GM12864 (cell line): ENCODE measurements at regions not wholly inside any gene's neighbourhood (a gene's known extent, or its start where the extent isn't known, plus 50 kb on each side); places are given as distances from the start of the nearest gene placed in this dataset.

ENCODE experiments used
- DNase-seq: peaks from one replicate; pipeline ENCODE4 v3.0.0-alpha.2; 2011; ENCODE audit warnings: low read depth
- H3K4me3 ChIP-seq: 2 replicates; pipeline ENCODE4 v1.5.1; 2011; ENCODE audit warnings: mild to moderate bottlenecking, low read depth, low read length, control low read depth
- TF ChIP-seq, protein P1 (sequence below): IDR thresholded peaks from 2 replicates; pipeline ENCODE4 v1.5.1; 2011; ENCODE audit warnings: low read depth, mild to moderate bottlenecking, moderate library complexity, low read length, control low read depth, inconsistent platforms; ENCODE audit errors: missing control alignments

DNA sequence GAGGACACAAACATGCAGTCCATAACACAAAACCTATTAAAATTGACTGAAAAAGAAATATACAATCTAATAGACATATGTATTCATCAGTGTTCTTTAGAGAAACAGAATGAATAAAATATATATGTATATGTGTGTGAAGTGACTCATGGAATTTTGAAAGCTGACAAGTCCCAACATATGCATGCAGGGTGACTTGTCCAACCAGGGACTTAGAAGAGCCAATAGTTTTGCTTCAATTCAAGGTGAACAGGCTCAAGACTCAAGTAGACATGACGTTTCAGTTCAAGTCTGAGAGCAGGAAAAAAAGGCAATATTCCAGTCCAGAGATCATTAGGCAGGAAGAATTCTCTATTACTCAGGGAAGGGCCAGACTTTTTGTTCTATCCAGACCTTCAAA, 271.2 kb upstream of the SETBP1 start:
- TF ChIP-seq, protein P1, sequence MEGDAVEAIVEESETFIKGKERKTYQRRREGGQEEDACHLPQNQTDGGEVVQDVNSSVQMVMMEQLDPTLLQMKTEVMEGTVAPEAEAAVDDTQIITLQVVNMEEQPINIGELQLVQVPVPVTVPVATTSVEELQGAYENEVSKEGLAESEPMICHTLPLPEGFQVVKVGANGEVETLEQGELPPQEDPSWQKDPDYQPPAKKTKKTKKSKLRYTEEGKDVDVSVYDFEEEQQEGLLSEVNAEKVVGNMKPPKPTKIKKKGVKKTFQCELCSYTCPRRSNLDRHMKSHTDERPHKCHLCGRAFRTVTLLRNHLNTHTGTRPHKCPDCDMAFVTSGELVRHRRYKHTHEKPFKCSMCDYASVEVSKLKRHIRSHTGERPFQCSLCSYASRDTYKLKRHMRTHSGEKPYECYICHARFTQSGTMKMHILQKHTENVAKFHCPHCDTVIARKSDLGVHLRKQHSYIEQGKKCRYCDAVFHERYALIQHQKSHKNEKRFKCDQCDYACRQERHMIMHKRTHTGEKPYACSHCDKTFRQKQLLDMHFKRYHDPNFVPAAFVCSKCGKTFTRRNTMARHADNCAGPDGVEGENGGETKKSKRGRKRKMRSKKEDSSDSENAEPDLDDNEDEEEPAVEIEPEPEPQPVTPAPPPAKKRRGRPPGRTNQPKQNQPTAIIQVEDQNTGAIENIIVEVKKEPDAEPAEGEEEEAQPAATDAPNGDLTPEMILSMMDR: no peak
- no peak for DNase-seq
- no peak overlapping the region for H3K4me3 ChIP-seq

DNA sequence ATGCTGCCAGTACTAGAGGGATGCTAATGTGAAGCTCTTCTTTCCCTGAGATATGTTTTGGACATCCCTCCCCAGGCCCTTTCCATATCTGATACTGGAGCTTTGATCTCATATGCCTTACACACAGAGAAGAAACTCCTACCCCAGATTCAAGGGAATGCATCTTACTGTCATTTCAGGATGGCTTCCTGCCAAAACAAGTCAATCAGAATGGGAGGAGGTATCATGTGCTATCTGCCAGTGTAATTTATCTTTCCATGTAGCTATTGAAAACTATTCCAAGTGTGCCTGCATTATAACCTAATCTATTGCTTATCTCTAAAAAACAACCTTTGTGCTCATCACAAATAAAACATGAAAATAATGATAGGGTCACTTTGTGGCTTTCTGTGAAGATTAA, 269.9 kb upstream of the SETBP1 start:
- DNase-seq: no peak
- H3K4me3 ChIP-seq: no peak overlapping the region
- TF ChIP-seq, protein P1: no peak

DNA sequence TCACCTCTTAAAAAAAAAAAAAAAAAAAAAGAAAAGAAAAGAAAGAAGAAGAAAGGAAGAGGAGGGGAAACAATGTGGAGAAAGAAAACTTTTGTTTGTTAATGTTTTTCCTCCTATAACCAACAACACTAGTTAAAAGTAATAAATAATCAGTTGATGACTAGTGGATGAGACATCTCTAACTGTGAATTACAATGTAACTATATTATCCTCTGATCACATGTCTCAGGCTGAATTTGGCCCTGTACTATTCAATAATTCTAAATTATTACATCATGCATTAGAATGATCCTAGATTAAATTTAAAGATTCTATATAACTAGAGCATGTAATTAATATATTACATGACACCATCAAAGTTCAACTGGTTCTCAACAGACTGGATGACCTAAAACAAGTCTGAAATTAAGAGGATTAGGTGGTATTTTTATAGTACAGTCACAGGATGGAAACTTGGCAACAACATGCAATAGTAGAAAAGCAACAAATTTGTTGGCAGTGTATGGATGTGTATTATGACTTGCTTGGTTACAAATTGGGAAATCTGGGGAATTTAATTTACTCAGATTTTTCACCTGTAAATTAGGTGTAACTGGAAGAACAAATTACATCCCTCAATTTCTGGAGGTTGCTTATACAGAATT, 269.3 kb upstream of the SETBP1 start:
- TF ChIP-seq, protein P1: no peak
- DNase-seq: no peak
- no peak overlapping the region for H3K4me3 ChIP-seq

DNA sequence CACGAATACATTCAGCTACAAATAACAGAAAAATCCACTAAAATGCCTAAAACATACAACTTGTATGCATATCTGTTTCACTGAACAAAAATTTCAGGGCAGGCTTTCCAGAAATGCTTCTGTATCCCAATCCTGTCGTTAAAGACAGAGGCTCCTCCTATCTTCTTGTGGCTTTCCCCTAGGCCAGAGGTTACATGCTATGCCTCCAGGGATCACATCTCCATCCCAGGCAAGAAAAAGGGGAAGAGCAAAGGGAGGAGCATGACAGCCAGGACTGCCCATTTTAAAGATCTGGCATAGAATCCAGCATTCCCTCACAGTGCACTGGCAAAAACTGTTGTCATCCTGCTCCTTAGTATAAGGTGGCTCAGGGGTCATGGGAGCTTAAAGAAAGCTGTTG, 268.7 kb upstream of the SETBP1 start:
- DNase-seq: no peak
- H3K4me3 ChIP-seq: no peak overlapping the region
- TF ChIP-seq, protein P1: no peak

DNA sequence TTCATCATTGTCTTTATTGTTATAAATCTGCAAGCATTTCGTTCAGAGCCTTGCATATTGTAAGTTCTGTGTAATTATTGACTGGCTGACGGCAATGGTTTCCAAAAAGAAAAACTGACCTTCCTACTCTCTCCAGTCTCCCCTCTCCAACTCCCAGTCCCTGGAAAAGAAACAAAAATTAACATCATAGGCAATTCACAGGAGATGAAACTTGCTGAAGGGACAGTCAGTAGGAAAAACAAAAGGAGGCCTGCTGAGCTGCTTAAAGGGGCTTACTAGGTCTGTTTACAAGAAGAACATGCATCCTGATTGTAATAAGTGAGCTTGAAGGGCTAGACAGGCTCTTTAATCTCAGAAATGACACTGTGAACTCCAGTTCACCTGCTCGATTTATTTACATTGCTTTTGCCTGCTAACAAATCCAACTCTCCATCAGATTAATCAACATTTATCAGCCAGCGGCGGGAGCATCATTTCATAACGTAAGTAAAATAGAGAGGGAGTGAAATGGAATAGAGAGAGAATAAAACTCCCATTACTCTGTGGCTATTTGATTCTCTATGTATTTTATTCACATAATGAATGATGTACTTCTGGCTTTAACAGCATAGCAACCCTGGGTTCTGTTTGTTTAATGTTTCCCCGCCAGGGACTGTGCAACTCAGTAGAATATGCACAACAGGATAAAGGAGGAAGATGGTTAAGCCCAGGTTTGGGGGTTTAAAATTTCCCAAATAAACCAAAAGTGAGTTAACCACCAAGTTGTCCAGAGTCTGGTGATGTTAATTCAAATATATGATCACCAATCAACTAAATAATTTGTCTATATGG, 256.7 kb upstream of the SETBP1 start:
- DNase-seq: no peak
- TF ChIP-seq, protein P1: no peak
- no peak overlapping the region for H3K4me3 ChIP-seq

DNA sequence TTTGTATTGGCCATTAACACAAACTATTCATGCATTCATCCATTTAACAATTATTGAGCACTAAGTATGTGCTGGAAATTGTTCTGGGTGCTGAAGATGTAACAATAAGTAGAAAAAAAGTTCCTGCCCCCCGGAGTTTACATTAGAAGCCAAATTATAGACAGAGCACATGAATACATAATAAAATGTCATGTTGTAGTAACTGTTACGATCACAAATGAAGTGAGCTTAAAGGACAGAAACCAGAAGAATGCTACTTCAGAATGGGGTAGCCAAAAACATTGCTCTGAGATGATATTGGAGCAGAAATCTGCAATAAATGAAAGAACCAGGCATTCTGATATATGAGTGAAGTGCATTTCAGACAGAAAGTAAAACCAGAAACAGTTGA, 256.0 kb upstream of the SETBP1 start:
- TF ChIP-seq, protein P1: no peak
- no peak for DNase-seq
- H3K4me3 ChIP-seq: no peak overlapping the region
